HEK293 (cell line): ENCODE measurements at regions not wholly inside any gene's neighbourhood (a gene's known extent, or its start where the extent isn't known, plus 50 kb on each side); places are given as distances from the start of the nearest gene placed in this dataset.

Experiments
- FEZF1 ChIP-seq: fragments of 450-650 bp; formaldehyde crosslinking; IDR thresholded peaks from 2 replicates; pipeline ENCODE4 v1.5.1; 2016; ENCODE audit warnings: missing biosample characterization, missing genetic modification characterization
- OSR2 ChIP-seq: fragments of 450-650 bp; formaldehyde crosslinking; IDR thresholded peaks from 2 replicates; pipeline ENCODE4 v1.5.1; 2016; ENCODE audit warnings: missing biosample characterization, missing genetic modification characterization
- PRDM1 ChIP-seq: fragments of 450-650 bp; formaldehyde crosslinking; IDR thresholded peaks from 2 replicates; pipeline ENCODE4; 2016; ENCODE audit warnings: missing biosample characterization, missing genetic modification characterization
- SCRT2 ChIP-seq: fragments of 450-650 bp; formaldehyde crosslinking; IDR thresholded peaks from 2 replicates; pipeline ENCODE4 v1.5.1; 2016; ENCODE audit warnings: missing biosample characterization, missing genetic modification characterization
- SP2 ChIP-seq: fragments of 450-650 bp; formaldehyde crosslinking; IDR thresholded peaks from 2 replicates; pipeline ENCODE4 v1.5.1; 2016; ENCODE audit warnings: missing biosample characterization, missing genetic modification characterization
- SP7 ChIP-seq: fragments of 450-650 bp; formaldehyde crosslinking; IDR thresholded peaks from 2 replicates; pipeline ENCODE4 v1.5.1; 2016; ENCODE audit warnings: missing biosample characterization, missing genetic modification characterization
- YY1 ChIP-seq: fragments of 450-650 bp; formaldehyde crosslinking; IDR thresholded peaks from 2 replicates; pipeline ENCODE4 v1.5.1; 2018; ENCODE audit warnings: missing biosample characterization, missing genetic modification characterization
- ZFP41 ChIP-seq: fragments of 450-650 bp; formaldehyde crosslinking; IDR thresholded peaks from 2 replicates; pipeline ENCODE4 v1.5.1; 2016; ENCODE audit warnings: missing biosample characterization, missing genetic modification characterization, borderline replicate concordance
- ZFP69B ChIP-seq: fragments of 450-650 bp; formaldehyde crosslinking; IDR thresholded peaks from 2 replicates; pipeline ENCODE4 v1.5.1; 2016; ENCODE audit warnings: missing biosample characterization, missing genetic modification characterization
- ZIC2 ChIP-seq: fragments of 450-650 bp; formaldehyde crosslinking; IDR thresholded peaks from 2 replicates; pipeline ENCODE4 v1.5.1; 2016; ENCODE audit warnings: missing biosample characterization, missing genetic modification characterization
- ZNF114 ChIP-seq: fragments of 450-650 bp; formaldehyde crosslinking; IDR thresholded peaks from 2 replicates; pipeline ENCODE4 v1.5.0; 2017; ENCODE audit warnings: missing biosample characterization, missing genetic modification characterization
- ZNF140 ChIP-seq: fragments of 450-650 bp; formaldehyde crosslinking; IDR thresholded peaks from 2 replicates; pipeline ENCODE4 v1.5.1; 2016; ENCODE audit warnings: missing biosample characterization, missing genetic modification characterization
- ZNF175 ChIP-seq: fragments of 450-650 bp; formaldehyde crosslinking; IDR thresholded peaks from 2 replicates; pipeline ENCODE4 v1.5.1; 2016; ENCODE audit warnings: missing biosample characterization, missing genetic modification characterization
- ZNF274 ChIP-seq, 2 experiments: fragments of 200-500 bp in 1 of 2; fragments of 450-650 bp in 1 of 2; sonication (Bioruptor generic) in 1 of 2; formaldehyde crosslinking in 1 of 2; IDR thresholded peaks; 2 replicates each; pipeline versions ENCODE4 v1.5.1 to v1.6.1; 2014 to 2016; ENCODE audit warnings: borderline replicate concordance in 1 of 2, inconsistent platforms in 1 of 2, low read length in 1 of 2, missing biosample characterization in 1 of 2, missing genetic modification characterization in 1 of 2
- ZNF433 ChIP-seq: fragments of 450-650 bp; formaldehyde crosslinking; IDR thresholded peaks from 2 replicates; pipeline ENCODE4 v1.5.1; 2016; ENCODE audit warnings: missing biosample characterization, missing genetic modification characterization, low read depth
- ZNF596 ChIP-seq: fragments of 450-650 bp; IDR thresholded peaks from 2 replicates; pipeline ENCODE4 v1.5.0; 2018; ENCODE audit warnings: missing biosample characterization, mild to moderate bottlenecking, missing genetic modification characterization, moderate library complexity
- ZNF610 ChIP-seq: fragments of 450-650 bp; formaldehyde crosslinking; IDR thresholded peaks from 2 replicates; pipeline ENCODE4 v1.5.1; 2016; ENCODE audit warnings: missing biosample characterization, missing genetic modification characterization, borderline replicate concordance
- ZNF658 ChIP-seq: fragments of 450-650 bp; formaldehyde crosslinking; IDR thresholded peaks from 2 replicates; pipeline ENCODE4; 2016; ENCODE audit warnings: missing biosample characterization, missing genetic modification characterization
- ZNF830 ChIP-seq: fragments of 450-650 bp; IDR thresholded peaks from 2 replicates; pipeline ENCODE4 v1.5.0; 2018; ENCODE audit warnings: missing biosample characterization, missing genetic modification characterization, low read depth, mild to moderate bottlenecking, moderate library complexity
- TF ChIP-seq, protein P1 (sequence below): fragments of 450-650 bp; formaldehyde crosslinking; IDR thresholded peaks from 2 replicates; pipeline ENCODE4 v1.5.1; 2016; ENCODE audit warnings: missing biosample characterization, missing genetic modification characterization
- TF ChIP-seq, protein P2 (sequence below): fragments of 450-650 bp; formaldehyde crosslinking; IDR thresholded peaks from 2 replicates; pipeline ENCODE4 v1.5.1; 2016; ENCODE audit warnings: missing biosample characterization, missing genetic modification characterization, low read depth
- TF ChIP-seq, protein P3 (sequence below): fragments of 450-650 bp; formaldehyde crosslinking; IDR thresholded peaks from 2 replicates; pipeline ENCODE4 v1.5.1; 2016; ENCODE audit warnings: missing biosample characterization, missing genetic modification characterization, low read depth
- TF ChIP-seq, protein P4 (sequence below): fragments of 450-650 bp; formaldehyde crosslinking; IDR thresholded peaks from 2 replicates; pipeline ENCODE4 v1.5.1; 2016; ENCODE audit warnings: missing biosample characterization, missing genetic modification characterization
- TF ChIP-seq, protein P5 (sequence below): fragments of 450-650 bp; IDR thresholded peaks from 2 replicates; pipeline ENCODE4 v1.5.1; 2018; ENCODE audit warnings: missing biosample characterization, mild to moderate bottlenecking, missing genetic modification characterization
- TF ChIP-seq, protein P6 (sequence below): fragments of 450-650 bp; formaldehyde crosslinking; IDR thresholded peaks from 2 replicates; pipeline ENCODE4 v1.5.1; 2017; ENCODE audit warnings: missing biosample characterization, missing genetic modification characterization

DNA sequence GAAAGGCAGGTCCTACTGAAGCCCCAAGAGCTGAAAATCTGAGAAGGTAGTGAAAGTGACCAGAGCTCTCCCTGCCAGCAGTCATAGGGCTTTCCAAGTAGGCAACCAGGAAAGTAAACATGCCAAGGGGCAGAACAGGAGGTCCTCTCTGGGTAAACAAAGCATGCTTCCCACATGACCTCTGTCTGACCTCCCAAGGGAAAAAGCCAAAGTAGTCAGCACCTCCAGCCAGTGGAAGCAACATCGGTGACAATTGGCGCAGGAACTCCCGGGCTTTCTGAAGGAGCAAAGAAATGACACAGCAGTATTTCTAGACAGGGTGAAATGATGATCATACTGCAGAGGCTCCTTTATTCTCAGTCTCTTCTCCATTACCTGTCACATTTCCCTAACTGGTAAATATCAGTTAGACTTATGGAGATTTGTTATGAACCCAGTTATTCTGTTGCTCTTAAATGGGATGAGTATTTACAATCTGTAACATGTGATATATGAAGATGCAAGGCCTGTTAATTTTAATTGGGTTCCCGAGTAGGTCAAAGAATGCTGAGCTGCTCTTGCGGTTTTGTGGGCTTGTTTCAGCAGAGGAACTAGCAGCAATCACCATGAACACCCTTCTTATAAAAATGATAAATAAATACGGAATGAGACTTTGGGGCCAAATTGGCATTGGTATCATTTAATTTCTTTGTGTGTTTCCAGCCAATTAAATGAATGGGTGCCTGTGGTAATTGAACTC is 321.0 kb downstream of the RND3 start (continued):
- TF ChIP-seq, protein P1, sequence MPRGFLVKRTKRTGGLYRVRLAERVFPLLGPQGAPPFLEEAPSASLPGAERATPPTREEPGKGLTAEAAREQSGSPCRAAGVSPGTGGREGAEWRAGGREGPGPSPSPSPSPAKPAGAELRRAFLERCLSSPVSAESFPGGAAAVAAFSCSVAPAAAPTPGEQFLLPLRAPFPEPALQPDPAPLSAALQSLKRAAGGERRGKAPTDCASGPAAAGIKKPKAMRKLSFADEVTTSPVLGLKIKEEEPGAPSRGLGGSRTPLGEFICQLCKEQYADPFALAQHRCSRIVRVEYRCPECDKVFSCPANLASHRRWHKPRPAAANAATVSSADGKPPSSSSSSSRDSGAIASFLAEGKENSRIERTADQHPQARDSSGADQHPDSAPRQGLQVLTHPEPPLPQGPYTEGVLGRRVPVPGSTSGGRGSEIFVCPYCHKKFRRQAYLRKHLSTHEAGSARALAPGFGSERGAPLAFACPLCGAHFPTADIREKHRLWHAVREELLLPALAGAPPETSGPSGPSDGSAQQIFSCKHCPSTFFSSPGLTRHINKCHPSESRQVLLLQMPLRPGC, result no peak
- TF ChIP-seq PRDM1 (tag by site-specific recombination) (peak; percentile 74), ZIC2 (0 out of 2 replicates have a peak, but pooled peaks have one; percentile 22), ZNF114 (tag by site-specific recombination) (no peak), FEZF1 (tag by site-specific recombination) (no peak), ZNF596 (tag by site-specific recombination) (no peak), YY1 (tag by site-specific recombination) (no peak), ZFP69B (tag by site-specific recombination) (0 out of 2 replicates have a peak, but pooled peaks have one; percentile 16), ZNF658 (tag by site-specific recombination) (no peak), ZNF274 (IDR thresholded peaks at IDR 0.05; ENCODE audit: low read length) (no peak), ZNF274 (tag by site-specific recombination; IDR thresholded peaks at IDR 0.05; ENCODE audit: borderline replicate concordance) (no peak), ZNF433 (tag by site-specific recombination) (no peak), SP7 (tag by site-specific recombination) (no peak), ZFP41 (tag by site-specific recombination) (no peak), OSR2 (peak; percentile 53), ZNF175 (no peak), SCRT2 (tag by site-specific recombination) (no peak), ZNF610 (tag by site-specific recombination) (no peak), ZNF830 (tag by site-specific recombination) (no peak), ZNF140 (tag by site-specific recombination) (no peak), SP2 (tag by site-specific recombination) (no peak)
- TF ChIP-seq, protein P2, sequence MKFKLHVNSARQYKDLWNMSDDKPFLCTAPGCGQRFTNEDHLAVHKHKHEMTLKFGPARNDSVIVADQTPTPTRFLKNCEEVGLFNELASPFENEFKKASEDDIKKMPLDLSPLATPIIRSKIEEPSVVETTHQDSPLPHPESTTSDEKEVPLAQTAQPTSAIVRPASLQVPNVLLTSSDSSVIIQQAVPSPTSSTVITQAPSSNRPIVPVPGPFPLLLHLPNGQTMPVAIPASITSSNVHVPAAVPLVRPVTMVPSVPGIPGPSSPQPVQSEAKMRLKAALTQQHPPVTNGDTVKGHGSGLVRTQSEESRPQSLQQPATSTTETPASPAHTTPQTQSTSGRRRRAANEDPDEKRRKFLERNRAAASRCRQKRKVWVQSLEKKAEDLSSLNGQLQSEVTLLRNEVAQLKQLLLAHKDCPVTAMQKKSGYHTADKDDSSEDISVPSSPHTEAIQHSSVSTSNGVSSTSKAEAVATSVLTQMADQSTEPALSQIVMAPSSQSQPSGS (tag by site-specific recombination), result no peak
- TF ChIP-seq, protein P3, sequence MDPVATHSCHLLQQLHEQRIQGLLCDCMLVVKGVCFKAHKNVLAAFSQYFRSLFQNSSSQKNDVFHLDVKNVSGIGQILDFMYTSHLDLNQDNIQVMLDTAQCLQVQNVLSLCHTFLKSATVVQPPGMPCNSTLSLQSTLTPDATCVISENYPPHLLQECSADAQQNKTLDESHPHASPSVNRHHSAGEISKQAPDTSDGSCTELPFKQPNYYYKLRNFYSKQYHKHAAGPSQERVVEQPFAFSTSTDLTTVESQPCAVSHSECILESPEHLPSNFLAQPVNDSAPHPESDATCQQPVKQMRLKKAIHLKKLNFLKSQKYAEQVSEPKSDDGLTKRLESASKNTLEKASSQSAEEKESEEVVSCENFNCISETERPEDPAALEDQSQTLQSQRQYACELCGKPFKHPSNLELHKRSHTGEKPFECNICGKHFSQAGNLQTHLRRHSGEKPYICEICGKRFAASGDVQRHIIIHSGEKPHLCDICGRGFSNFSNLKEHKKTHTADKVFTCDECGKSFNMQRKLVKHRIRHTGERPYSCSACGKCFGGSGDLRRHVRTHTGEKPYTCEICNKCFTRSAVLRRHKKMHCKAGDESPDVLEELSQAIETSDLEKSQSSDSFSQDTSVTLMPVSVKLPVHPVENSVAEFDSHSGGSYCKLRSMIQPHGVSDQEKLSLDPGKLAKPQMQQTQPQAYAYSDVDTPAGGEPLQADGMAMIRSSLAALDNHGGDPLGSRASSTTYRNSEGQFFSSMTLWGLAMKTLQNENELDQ (tag by site-specific recombination), result no peak
- TF ChIP-seq, protein P4, sequence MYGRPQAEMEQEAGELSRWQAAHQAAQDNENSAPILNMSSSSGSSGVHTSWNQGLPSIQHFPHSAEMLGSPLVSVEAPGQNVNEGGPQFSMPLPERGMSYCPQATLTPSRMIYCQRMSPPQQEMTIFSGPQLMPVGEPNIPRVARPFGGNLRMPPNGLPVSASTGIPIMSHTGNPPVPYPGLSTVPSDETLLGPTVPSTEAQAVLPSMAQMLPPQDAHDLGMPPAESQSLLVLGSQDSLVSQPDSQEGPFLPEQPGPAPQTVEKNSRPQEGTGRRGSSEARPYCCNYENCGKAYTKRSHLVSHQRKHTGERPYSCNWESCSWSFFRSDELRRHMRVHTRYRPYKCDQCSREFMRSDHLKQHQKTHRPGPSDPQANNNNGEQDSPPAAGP (tag by site-specific recombination), result no peak
- TF ChIP-seq, protein P5, sequence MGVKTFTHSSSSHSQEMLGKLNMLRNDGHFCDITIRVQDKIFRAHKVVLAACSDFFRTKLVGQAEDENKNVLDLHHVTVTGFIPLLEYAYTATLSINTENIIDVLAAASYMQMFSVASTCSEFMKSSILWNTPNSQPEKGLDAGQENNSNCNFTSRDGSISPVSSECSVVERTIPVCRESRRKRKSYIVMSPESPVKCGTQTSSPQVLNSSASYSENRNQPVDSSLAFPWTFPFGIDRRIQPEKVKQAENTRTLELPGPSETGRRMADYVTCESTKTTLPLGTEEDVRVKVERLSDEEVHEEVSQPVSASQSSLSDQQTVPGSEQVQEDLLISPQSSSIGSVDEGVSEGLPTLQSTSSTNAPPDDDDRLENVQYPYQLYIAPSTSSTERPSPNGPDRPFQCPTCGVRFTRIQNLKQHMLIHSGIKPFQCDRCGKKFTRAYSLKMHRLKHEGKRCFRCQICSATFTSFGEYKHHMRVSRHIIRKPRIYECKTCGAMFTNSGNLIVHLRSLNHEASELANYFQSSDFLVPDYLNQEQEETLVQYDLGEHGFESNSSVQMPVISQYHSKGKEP (tag by site-specific recombination), result no peak
- TF ChIP-seq, protein P6, sequence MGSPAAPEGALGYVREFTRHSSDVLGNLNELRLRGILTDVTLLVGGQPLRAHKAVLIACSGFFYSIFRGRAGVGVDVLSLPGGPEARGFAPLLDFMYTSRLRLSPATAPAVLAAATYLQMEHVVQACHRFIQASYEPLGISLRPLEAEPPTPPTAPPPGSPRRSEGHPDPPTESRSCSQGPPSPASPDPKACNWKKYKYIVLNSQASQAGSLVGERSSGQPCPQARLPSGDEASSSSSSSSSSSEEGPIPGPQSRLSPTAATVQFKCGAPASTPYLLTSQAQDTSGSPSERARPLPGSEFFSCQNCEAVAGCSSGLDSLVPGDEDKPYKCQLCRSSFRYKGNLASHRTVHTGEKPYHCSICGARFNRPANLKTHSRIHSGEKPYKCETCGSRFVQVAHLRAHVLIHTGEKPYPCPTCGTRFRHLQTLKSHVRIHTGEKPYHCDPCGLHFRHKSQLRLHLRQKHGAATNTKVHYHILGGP (tag by site-specific recombination), result 0 out of 2 replicates have a peak, but pooled peaks have one; percentile 24
